GM13976 (cell line): ENCODE measurements at regions not wholly inside any gene's neighbourhood (a gene's known extent, or its start where the extent isn't known, plus 50 kb on each side); places are given as distances from the start of the nearest gene placed in this dataset.

Source experiments
- DNase-seq: peaks from one replicate; pipeline ENCODE4 v3.0.0; 2012; ENCODE audit warnings: low spot score
- in situ Hi-C: fragments of 300-500 bp; cut with MboI; formaldehyde crosslinking; loops from one replicate; pipeline ENCODE4 v1.12.0; 2022; ENCODE audit warnings: low sequenced_read_pairs, mixed read lengths, inconsistent platforms; ENCODE audit not compliant: unreplicated experiment
- TF ChIP-seq, protein P1 (sequence below): IDR thresholded peaks from 2 replicates; pipeline ENCODE4 v1.5.1; 2012; ENCODE audit warnings: borderline replicate concordance, mild to moderate bottlenecking; ENCODE audit not compliant: insufficient read depth; ENCODE audit errors: extremely low read depth, missing control alignments, control extremely low read depth

DNA sequence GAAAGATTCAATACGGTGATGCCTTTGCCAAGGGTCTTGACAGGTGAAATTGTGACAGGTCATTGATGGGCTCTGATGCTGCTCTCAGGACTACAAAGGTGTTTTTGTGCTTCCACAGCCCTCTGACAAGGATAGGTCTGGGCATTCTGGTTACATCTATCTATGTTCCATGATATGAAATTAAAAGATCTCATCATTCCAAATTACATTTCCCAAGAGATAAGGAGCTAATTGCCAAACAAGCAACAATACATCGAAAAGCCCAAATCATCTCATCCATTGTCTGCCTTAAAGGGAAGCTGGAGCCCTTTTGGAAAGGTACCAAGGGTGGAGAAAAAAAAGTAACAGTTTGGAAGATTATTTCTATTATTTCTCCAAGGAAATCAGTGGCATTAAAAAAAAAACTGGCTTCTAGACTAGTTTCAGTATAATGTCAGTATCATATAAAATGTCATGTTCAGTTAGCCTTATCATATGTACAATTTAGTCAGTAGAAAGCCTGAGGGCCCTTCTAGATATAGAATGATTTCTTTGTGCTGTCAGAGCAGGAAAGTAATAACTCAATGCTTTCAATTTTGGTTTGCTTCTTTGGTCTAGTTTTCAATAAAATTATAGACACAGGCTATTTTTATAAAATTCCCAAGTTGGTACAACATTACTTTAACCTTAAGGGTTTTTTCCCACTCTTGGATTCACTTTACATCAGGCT lies 224.5 kb upstream of the GPRIN3 start:
- TF ChIP-seq, protein P1, sequence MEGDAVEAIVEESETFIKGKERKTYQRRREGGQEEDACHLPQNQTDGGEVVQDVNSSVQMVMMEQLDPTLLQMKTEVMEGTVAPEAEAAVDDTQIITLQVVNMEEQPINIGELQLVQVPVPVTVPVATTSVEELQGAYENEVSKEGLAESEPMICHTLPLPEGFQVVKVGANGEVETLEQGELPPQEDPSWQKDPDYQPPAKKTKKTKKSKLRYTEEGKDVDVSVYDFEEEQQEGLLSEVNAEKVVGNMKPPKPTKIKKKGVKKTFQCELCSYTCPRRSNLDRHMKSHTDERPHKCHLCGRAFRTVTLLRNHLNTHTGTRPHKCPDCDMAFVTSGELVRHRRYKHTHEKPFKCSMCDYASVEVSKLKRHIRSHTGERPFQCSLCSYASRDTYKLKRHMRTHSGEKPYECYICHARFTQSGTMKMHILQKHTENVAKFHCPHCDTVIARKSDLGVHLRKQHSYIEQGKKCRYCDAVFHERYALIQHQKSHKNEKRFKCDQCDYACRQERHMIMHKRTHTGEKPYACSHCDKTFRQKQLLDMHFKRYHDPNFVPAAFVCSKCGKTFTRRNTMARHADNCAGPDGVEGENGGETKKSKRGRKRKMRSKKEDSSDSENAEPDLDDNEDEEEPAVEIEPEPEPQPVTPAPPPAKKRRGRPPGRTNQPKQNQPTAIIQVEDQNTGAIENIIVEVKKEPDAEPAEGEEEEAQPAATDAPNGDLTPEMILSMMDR, result no peak
- DNase-seq, result no peak
- in situ Hi-C loops, result no loop called here

DNA sequence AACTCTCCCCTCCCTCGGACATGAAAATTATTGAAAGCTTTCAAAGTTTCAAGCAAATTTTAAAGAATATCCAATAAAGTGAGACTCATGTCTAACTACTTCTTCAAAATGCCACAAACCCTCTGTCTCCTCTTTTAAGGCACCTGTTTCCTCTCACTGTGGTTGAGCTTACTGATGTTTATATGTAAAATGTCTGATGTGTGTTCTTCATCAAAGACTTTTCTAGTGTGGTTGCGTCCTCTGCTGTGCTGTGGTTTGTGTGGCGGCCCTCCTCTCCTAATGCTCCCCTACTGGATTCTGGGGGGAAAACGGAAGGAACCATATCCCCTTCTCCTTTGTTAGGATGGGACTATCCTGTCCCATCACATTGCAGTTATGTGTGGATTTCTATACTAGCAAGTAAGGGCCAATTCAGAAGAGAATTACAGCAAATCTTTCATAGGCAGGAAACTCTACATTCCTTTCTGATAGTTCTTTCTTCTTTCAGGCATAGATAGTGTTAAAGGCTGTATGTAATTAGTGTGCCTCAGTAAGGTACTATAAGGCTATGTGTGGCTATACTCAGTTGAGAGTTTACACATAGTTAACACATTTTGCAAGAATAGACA lies 221.0 kb upstream of the GPRIN3 start:
- in situ Hi-C loops, result no loop called here
- DNase-seq, result no peak
- TF ChIP-seq, protein P1, result no peak

DNA sequence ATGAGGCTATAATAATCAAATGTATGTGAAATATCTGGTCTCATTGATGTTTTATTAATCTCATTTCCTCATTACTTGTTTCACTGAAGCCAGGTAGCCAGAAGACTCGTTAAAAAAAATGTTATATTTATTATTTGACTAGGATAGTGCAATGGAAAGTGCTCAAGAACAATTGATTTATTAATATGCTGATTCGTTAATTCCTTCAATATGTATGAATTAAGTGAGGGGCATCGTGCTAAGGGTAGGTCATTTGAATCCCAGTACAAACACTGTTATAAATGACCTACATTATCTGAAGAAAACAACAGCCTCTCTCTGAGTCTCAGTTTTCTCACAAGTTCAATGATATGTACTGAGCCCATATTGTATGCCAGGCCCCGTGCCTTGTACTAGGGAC lies 214.2 kb upstream of the GPRIN3 start:
- no peak for DNase-seq
- TF ChIP-seq, protein P1, result no peak
- in situ Hi-C loops, result no loop called here

DNA sequence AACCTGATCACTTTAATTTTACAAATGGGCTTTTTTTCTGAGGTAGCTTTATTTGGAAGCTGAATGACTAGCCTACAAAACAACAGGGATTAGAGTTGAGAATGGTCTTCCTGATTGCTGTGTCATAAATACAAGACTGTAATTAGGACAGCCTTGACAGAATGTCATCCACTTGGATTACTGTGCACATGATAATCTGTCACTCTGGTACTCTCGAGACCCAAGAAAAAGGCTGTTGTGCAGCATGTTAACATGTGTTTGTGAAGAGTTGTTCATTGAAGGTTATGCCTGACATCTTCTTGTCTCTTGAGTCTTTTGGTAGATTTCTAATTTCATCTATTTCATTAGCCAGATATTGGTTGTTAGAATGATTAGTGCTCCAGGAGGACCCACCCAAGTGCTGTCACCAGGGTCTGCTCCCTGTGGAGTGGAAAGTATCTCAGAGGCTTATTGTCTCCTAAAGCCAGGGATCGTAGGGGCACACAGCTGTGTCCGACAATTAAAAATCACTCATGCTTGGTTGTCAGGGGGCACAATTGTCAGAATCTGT lies 212.2 kb upstream of the GPRIN3 start:
- TF ChIP-seq, protein P1, result no peak
- in situ Hi-C loops, result no loop called here
- no peak for DNase-seq

DNA sequence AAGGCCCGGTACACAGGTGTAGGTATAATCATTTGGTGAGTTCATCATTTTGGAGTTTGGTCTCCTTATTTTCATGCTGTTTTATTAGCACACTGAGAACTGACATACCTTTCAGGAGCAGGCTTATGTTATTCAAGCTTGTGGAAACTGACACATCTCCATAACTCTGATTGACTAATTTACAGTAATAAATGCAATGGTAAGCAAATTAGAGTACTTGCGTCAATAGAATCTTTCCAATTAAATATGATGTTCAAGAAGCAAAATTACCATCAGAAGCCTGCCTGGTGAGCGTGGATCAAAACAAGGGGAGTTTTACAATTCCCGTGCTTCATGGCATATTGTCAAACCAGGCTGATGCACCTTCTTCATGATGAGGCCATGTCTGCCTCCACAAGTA lies 210.7 kb upstream of the GPRIN3 start:
- TF ChIP-seq, protein P1, result no peak
- DNase-seq, result no peak
- in situ Hi-C loops, result no loop called here

DNA sequence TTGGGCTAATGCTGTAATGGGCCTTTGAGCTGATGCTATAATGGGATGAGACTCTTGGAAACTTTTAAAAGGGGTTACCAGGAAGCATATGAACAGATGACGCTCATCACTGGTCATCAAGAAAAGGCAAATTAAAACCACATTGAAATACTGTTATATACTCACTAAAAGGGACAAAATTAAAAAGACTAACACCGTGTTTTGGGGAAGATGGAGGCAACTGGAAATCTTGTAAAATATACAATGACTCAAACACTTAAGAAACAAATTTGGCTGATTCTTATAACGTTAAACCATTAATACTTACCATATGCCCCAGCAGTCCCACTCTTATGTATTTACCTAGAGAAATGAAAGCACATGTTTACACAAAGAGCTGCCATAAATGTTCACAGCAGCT lies 207.2 kb upstream of the GPRIN3 start:
- in situ Hi-C loops, result no loop called here
- no peak for DNase-seq
- TF ChIP-seq, protein P1, result no peak
